ENCODE measurements at regions not wholly inside any gene's neighbourhood (a gene's known extent, or its start where the extent isn't known, plus 50 kb on each side); places are given as distances from the start of the nearest gene placed in this dataset.

GRCh38 chr22:22144858-22145257 is 99.7 kb upstream of the VPREB1 start:
- DNase-seq = no peak

DNA sequence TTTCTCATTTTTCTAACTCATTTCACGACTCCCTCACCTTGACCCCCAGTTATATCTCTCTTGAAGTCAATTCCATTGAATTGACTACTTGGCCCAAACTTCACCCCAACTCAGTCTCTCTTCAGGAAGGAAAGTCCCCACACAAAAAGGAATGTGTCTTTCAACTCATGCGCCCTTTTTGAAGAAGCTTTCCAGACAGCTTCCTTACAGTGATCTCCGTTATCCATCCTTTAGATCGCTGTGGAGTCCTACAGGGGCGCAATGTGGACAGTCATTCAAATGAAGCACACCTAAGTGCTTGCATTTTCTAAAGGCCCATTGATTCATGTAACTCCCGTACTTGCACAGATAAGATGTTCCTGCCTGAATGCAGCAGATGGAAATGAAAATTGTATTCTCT is 101.1 kb upstream of the VPREB1 start:
- no peak for DNase-seq

DNA sequence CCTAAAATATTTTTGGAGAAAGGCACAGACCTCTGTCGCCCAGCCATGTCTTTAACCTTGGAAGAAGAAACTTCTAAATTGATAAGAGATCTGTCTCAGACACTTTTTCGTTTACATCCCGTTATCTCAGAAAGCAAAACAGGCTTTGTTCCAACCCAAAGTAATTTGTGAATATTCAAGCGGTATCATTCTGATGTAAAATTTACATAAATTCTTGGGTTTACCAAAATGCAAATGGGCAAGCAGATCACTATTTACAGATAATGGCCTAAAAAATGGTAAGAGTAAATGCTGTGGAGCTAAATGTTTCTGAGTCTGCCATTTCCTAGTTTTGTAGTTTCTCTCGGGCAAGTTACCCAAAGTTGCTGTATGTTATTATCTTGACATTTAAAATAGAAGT is 101.9 kb upstream of the VPREB1 start:
- DNase-seq = no peak

GRCh38 chr22:22141771-22142591 is 102.6 kb upstream of the VPREB1 start:
- DNase-seq = no peak

DNA sequence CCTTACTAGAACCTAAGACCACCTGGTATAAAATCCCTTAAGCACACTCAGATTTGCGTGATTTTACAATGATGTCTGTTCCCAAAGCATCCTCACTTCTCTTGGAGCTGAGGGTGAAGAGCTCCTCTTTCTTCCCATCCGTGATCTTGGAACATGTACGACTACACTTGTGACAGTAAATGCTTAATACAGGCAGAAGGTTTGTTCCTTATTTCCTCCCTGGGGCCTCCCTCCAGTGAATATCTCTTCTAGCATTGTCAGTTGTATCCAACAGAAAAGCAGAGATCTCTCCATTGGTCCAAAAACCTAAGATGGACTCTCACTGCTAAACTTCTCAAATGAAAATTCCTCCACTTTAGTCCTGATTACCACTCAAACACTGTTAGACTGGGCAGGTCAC is 103.6 kb upstream of the VPREB1 start:
- DNase-seq = no peak

- DNase-seq = no peak
These were observed 105.2 kb upstream of the VPREB1 start for GRCh38 chr22:22139364-22139763.

- DNase-seq = no peak
These were observed 105.7 kb upstream of the VPREB1 start for GRCh38 chr22:22138915-22139314.

- no peak for DNase-seq
These were observed 106.7 kb upstream of the VPREB1 start for GRCh38 chr22:22137891-22138290.

DNA sequence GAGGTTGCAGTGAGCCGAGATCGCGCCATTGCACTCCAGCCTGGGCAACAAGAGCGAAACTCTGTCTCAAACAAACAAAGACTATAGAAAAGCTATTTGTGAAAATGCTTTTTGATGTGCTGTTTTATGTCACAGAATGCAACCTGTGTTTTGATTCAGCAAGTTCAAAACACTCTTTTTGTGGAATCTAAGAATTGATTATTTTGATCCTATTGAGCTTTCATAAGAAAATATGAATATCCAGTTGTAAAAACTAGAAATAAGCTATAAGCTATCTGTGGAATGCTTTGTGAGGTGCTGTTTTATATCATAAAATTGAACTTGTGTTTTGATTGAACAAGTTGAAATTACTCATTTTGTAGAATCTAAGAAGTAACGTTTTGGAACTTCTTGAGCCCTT is 110.7 kb upstream of the VPREB1 start:
- no peak for DNase-seq

DNA sequence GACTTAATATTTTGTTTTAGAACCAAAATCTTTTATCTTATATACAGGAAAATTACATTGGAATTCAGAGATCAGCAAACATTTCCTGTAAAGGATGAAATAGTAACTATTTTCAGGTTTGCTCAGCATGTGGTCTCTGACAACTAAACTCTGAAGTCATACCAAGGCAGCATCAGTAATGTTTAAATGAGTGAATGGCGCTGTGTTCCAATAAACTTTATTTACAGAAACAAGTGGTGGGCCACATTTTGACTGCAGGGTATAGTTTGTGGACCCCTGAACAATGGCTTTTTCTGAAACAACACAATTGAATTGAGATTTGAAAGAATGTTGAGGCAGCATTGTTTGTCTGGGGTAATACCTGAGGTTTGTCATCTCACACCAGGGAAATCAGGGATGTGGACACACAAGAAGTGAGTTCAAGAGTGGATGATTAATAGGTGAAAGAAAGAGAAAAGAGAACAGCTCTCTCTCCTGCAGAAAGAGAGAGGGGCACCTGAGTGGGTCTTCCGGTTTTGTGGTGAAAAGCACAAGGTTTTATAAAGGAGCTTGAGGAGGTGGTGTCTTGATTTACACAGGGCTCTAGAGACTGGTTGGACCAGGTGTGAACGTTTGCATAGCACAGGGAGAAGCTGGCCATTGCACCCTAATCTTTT is 113.5 kb upstream of the VPREB1 start:
- DNase-seq = no peak

- no peak for DNase-seq
These were observed 115.2 kb upstream of the VPREB1 start for GRCh38 chr22:22129387-22129786.

GRCh38 chr22:22128440-22128839 is 116.1 kb upstream of the VPREB1 start:
- no peak for DNase-seq

- DNase-seq = no peak
These were observed 117.5 kb upstream of the VPREB1 start for GRCh38 chr22:22127100-22127499.

- DNase-seq = no peak
These were observed 118.8 kb upstream of the VPREB1 start for GRCh38 chr22:22125579-22126468.

DNA sequence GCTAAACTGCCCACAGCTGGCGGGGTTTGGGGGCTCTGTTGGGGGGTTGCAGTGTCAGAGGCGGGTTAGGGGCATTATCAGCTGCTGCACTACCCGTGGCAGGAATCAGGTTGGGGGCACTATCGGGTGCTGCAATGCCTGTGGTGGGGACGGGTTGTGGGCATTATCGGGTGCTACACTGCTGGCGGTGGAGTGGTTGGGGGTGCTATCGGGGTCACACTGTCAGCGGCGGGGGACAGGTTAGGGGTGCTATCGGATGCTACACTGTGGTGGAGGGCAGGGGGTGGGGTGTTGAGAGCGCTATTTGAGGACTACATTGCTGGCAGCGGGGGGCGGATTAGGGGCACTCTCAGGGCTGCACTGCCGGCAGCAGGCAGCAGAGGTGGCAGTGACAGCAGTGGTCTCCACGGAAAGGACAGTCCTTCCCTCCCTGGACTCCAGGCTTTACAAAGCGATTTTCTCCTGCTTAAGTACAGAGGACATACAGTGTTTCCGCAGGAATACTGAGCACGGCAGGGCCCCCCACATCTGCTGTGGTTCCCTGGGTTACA is 119.5 kb upstream of the VPREB1 start:
- no peak for DNase-seq

DNA sequence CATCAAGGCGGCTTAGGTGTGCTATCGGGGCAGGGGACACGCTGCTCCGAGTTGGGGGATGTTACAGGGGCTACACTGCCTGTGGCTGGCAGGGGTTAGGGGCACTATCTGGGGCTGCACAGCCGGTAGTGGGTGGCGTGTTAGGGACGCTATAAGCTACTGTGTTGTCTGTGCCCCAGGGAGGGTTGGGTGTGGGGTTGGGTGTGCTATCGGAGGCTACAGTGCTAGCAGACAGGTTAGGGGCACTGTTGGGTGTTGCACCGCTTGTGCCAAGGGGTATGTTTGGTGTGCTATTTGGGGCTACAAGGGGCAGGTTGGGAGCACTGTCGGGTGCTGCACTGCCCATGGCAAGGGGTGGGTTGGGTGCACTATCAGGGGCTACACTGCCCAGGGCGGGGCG is 120.2 kb upstream of the VPREB1 start:
- no peak for DNase-seq

GRCh38 chr22:22123960-22124278 is 120.7 kb upstream of the VPREB1 start:
- DNase-seq = no peak

DNA sequence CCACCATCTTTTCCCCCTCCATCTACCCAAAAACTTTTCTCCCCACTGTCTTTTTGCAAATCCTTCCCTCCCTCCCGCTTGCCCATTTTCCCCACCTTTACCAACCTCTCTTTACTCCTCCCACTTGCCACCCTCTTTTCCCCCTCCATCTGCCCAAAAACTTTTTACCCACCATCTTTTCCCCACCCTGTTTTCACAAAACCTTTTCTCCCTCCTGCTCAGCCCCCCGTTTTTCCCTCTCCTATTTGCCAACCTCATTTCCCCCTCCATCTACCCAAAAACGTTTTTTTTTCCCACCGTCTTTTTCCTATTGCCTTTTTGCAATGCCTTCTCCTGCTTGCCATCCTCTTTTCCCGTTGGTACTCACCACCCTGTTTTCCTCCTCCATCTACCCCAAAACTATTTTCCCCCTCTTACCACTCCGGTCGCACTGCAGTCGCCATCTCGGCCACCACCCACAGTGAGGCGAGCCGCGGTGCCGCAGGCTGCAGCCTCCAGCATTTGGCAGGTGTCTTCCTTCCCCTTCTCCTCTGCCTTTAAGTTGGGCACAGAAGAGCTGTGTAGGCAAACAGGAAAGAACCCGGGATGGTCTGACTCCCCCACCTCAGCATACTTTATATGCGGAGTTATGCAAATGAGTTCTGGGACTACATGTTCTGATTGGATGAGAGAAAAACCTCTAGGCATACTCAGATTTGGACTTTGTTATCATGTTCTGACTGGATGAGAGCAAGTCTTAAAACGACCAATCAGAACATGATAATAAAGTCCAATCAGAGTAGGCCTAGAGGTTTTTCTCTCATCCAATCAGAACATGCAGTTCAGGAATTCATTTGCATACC is 121.2 kb upstream of the VPREB1 start:
- no peak for DNase-seq

DNA sequence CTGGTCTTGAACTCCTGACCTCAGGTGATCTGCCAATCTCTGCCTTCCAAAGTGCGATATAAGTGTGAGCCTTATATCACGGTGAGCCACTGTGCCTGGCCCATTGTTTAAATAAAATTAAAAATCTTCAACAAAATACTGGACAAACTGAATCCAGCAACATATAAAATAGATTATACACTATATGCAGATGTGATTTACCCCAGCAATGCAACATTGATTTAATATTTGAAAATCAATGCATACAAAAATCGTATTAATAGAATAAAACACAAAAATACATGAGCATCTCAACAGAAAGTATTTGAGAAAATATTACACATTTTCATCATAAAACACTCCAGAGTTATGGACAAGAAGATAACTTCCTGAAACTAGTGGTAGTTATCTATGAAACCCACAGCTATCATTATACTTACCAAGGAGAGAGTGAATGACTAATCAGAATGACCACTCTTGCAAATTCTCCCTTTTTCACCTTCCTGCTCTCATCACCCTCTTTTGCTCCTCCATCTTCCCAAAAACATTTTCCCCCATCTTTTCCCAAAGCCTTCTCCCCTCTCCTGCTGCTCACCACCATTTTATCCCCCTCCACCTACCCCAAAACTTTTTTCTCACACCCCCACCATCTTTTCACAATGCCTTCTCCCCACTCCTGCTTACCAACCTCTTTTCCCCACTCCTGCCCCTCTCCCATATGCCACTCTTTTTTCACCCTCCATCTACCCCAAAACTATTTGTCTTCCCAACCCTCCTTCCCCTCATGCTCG is 122.1 kb upstream of the VPREB1 start:
- DNase-seq = no peak

- no peak for DNase-seq
These were observed 123.1 kb upstream of the VPREB1 start for GRCh38 chr22:22121445-22121844.

DNA sequence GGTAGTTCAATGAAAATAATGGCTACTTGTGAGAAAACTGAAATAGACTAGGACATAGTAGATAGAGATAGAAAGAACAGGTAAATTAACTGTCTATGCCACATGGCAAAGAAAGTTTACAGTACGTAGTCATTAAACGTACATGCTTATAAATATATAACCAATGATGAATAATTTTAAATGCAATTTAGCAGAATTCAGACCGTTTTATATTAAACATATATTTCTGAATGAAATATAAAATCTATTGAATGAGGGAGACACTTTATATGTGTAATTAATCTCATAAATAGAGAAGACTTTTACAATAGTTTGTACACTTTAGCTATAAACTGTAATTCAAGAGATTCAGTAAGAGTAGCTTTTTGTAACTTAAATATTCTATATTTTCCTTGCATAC is 124.4 kb upstream of the VPREB1 start:
- no peak for DNase-seq

- DNase-seq = no peak
These were observed 125.6 kb upstream of the VPREB1 start for GRCh38 chr22:22118987-22119386.

Measured in Kasumi-1 (cell line).